GM21786 (cell line): ENCODE measurements at regions not wholly inside any gene's neighbourhood (a gene's known extent, or its start where the extent isn't known, plus 50 kb on each side); places are given as distances from the start of the nearest gene placed in this dataset.

Source experiments
- ATAC-seq: cut with Tn5 transposase; IDR thresholded peaks from one replicate; pipeline ENCODE4 v1.9.1; 2021; ENCODE audit not compliant: unreplicated experiment

DNA sequence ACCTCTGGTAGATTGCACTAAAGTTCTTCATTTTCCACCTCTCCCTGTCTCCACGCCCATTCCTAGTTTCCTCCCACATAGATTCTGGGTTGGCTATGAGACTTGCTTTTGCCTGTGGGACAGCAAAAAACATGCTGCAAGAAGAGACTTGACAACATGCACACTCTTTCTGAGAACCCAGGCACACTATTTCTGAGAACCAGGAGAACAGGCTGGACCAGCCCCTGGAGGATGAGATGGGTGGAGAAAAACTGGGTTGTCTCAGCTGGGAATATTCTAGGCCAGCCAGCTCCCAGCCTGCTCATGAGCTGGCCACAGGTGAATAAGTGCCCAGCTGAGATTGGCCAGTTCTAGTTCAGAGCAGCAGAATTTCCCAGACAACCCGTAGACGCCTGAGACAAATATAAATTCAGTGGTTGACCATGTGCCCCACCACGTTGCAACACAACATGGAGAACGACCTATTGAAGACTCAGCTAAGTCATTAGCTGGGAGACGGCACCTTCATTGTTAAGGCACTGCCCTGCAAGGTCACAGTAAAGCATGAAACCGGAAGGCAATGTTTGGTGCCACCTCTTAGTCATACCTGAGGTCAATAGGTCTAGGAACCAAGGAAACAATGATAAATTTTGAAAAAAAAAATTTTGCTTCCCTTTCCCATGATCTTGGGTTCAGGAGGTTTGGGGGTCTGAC, 92.7 kb upstream of the AKR1E2 start:
- no peak for ATAC-seq

DNA sequence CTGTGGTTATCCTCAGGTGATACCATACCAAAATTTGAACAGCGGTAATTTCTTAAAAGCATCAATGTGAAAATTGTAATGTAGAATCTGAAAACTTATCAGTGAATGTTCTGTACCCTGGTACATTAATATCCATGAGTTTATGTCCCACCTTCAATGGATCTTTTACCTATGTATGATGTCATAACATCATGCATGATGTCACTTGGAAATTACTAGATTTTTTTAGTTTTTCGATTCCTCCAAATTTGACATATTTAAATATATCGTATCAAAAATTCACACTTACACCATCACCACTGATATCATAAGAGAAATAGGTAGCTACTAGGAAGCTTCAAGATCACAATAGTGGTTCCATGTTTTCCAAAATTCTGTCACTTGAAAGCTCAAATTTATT, 95.0 kb upstream of the AKR1E2 start:
- ATAC-seq = no peak

DNA sequence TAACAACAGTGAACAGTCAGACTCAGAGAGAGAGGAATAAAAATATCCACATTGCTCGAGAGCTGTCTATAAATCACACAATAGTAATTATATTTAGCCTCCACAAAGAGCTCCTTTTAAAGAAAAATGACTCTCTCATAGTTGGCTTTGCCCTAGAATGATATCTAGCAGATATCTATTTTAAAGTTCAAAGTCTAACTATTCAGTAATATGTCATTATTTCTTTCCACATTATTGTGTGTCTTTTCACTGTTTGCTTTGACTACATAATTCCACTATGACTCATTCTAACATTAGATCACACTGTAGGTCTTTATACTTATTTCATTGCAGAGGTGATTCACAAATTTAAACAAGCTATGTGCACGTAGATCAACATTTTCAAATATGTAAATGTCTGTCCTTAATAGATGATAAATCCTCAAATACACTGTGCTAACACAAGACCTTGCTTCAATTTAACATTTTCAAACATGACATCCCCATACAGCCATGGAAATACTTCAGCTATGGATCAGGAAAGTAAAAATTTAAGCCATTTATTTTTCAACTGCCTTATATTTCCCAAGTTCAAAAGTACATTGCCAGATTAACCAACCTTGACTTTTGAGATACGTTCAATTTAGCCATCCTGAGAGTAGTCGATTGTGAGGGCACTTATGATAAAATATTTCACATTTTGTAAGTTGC, 99.9 kb upstream of the AKR1E2 start:
- no peak for ATAC-seq

GRCh38 chr10:4723860-4724259, 102.1 kb upstream of the AKR1E2 start:
- ATAC-seq = no peak

DNA sequence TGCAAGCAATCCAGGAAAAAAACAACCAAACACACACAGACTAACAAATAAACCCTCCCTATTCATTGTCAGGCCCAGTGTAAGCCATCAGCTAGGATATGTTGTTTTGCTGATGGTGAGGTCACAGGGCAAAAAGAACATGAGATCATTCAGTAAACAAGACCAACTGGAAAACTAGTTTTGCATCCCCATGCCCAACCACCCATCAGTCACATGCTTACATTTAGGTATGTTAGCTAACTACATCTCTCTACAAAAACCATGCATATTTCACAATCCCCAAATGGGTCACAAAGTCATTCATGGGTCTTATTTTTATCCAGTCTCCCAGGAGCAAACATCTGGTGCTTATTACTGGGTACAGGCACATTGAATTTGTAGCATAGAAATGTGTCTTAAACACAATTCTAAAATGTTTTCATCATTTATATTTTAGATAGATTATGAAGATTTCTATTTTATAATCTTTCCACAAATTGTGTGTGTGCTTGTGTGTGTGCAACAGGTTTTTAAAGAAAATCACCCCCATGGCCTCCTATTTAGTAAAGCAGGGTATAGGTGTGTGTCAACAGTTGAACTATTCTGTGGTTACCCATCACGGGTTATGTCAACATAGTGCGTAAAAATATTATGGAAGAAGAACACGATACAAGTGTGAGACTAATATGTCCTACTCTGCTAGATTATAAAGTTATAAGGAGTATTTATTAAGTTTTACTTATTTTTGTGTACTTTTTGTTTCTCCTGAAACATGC, 103.8 kb upstream of the AKR1E2 start:
- no peak for ATAC-seq

- no peak for ATAC-seq
Measured at GRCh38 chr10:4720463-4720862, 105.5 kb upstream of the AKR1E2 start.

- ATAC-seq = no peak
Measured at GRCh38 chr10:4719671-4720070, 106.3 kb upstream of the AKR1E2 start.

DNA sequence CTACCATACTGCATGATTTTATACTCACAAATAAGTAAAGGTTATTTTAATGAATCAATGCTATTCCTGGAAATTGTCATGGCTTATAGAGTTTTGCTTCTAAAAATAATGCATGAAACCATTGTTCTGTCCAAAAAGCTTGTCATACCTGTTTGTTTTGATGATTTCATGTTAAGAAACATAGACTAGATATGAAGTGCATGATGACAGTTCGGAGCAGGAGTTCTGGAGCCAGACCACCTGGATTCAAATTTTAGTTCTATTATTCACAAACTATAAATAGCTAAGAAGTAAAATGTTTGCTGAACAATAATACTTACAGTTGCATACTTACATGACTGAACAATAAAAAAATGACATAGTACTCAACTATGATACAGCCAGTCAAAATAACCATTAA, 107.0 kb upstream of the AKR1E2 start:
- no peak for ATAC-seq

DNA sequence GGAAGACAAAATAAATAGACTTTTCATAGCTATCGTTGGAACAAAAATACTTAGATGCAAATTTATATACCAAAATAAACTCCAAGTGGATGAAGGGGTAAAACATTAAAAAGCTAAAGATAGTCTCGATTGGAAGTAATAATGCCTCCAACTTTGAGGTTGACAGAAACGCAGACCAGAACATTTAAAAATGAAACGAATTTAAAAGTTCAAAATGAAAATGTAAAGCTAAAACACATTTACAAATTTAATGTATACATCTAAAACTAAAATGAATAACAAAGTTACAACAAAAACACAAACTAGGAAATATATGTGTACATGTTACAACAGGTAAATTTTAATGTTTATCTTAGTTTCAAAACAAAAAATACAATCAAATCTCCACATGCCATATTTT, 107.5 kb upstream of the AKR1E2 start:
- no peak for ATAC-seq

- no peak for ATAC-seq
Measured at GRCh38 chr10:4717670-4718069, 108.3 kb upstream of the AKR1E2 start.

- ATAC-seq = no peak
Measured at GRCh38 chr10:4710858-4711257, 115.1 kb upstream of the AKR1E2 start.

DNA sequence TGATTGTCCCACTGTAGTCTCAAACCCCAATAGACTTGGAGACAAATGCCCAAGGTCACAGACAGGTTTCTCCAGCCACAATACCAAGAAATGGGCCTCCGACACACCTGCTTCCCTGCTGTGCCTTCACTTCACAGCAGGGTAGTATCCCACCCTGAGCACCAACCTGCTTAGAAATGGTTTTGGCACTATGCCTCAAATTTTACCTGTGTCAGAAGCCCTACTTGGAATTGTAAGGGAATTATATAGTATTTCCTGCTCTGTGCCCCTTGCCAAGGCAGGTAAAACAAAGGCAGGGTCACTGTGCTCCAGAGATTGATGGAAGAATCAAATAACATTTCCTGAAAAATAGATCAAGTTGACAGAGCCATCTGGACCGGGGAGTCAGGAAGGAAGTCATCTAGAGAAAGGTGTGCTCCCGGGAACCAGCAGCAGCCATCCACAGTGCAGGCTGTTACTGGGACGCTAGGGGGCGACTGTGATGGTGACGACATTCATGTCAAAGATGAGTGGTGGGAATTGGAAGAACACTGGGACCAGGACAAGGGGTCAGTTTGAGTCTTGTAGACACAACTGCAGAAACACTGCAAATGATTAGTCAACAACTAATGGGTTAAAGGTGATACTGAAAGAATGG, 117.8 kb upstream of the AKR1E2 start:
- ATAC-seq = no peak

GRCh38 chr10:4707221-4707620, 118.8 kb upstream of the AKR1E2 start:
- ATAC-seq = no peak

DNA sequence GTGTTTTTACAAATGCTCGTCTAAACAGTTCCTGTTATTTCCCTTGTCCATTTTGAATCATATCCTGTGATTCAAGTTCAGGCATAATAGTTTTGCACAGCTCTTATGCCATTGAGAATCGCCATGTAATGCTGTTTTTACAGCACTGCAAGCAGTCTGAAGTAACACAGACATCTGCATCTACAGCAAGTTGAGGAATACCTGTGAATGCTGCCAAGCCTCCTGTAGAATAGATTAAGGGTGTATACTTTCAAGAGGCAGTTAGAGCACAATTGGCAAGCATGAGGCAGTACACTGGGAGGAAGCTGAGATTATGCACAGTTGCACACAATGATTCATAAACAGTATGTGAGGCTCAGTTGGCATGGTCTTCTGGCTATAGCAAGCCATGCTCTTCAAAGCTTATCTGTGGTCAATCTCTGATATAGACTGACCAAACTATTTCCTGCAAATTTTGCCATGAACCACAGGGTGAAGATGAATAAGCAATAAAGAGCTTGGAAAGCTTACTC, 121.9 kb upstream of the AKR1E2 start:
- no peak for ATAC-seq

DNA sequence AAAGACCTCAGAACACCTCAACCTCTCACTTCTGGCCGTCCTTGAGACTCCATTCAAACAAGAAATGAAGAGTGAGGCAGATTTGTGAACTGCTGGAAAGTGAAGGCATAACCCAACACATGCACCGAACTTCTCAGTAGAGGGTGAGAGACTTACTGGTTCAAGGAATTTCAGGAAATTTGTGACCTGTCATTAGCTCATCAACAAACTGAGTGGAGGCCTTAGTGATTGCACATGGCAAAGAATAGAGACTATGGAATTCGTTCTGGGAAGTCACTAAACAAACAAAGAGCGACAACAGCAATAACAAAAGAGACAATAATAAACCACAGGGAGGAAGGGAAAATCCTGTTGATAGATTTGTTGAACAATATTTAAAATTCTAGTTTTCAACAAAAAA, 125.0 kb upstream of the AKR1E2 start:
- no peak for ATAC-seq

GRCh38 chr10:4699950-4700730, 125.9 kb upstream of the AKR1E2 start:
- ATAC-seq = no peak

GRCh38 chr10:4698075-4698474, 127.9 kb upstream of the AKR1E2 start:
- no peak for ATAC-seq

DNA sequence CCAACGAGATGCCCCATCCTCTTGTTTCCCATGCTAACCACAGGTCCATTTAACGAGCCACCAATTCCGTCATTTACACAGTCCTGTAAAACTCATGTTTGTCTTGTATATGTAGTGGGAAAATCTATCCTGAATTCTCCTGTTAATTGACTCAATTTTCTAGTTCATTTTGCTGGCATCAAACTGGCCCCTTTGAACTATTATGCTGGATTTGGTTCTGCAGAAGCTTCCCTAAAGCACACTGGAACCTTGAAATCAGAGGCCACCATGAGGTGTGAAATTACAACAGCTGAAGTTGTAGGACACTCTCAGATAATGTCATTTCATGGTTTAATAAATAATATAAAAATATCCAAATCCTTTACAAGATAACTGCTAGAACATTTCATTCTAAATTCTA, 129.8 kb upstream of the AKR1E2 start:
- no peak for ATAC-seq

DNA sequence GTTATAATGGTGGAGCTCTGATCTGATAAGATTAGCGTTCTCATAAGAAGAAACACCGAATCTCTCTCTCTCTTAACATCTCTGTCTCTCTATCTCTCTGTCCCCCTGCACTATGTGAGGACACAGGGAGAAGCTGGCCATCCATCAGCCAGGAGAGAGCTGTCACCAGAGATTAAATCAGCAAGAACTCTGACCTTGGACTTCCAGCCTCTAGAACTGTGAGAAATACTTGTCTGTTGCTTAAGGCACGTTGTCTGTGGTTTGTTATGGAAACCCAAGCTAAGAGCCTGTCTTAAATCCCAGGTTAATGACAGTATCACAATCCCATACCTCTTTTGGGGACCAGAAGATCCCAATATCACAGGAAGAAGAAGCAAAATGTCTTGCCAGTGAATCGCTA, 132.0 kb upstream of the AKR1E2 start:
- no peak for ATAC-seq

- ATAC-seq = no peak
Measured at GRCh38 chr10:4692206-4692605, 133.8 kb upstream of the AKR1E2 start.

GRCh38 chr10:4691776-4692175, 134.2 kb upstream of the AKR1E2 start:
- ATAC-seq = no peak
